ENCODE measurements at regions not wholly inside any gene's neighbourhood (a gene's known extent, or its start where the extent isn't known, plus 50 kb on each side); places are given as distances from the start of the nearest gene placed in this dataset.

DNA sequence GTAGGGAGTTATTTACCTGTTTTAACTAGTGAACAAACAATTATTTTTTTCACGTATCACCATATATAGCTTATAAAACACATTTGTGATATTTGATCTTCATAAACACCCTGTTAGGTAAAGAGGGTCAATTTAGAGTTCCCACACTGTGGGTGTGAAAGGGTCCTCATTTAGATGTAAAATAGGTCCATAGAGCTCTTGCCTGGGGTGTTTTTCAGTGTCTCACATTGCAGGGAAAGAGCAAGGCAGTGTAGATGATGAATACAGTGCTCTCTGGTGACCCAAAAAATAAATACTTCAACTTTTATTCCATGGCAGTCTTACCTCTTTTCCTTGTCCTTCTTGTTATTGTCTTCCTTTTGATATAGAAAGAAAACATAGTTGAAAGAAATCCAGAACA, 403.2 kb upstream of the SGCD start:
- TF ChIP-seq, protein P1, sequence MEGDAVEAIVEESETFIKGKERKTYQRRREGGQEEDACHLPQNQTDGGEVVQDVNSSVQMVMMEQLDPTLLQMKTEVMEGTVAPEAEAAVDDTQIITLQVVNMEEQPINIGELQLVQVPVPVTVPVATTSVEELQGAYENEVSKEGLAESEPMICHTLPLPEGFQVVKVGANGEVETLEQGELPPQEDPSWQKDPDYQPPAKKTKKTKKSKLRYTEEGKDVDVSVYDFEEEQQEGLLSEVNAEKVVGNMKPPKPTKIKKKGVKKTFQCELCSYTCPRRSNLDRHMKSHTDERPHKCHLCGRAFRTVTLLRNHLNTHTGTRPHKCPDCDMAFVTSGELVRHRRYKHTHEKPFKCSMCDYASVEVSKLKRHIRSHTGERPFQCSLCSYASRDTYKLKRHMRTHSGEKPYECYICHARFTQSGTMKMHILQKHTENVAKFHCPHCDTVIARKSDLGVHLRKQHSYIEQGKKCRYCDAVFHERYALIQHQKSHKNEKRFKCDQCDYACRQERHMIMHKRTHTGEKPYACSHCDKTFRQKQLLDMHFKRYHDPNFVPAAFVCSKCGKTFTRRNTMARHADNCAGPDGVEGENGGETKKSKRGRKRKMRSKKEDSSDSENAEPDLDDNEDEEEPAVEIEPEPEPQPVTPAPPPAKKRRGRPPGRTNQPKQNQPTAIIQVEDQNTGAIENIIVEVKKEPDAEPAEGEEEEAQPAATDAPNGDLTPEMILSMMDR (IDR thresholded peaks at IDR 0.05) = no peak
- no peak for TF ChIP-seq POLR2A (IDR thresholded peaks at IDR 0.05)
